ENCODE measurements at regions not wholly inside any gene's neighbourhood (a gene's known extent, or its start where the extent isn't known, plus 50 kb on each side); places are given as distances from the start of the nearest gene placed in this dataset.

DNA sequence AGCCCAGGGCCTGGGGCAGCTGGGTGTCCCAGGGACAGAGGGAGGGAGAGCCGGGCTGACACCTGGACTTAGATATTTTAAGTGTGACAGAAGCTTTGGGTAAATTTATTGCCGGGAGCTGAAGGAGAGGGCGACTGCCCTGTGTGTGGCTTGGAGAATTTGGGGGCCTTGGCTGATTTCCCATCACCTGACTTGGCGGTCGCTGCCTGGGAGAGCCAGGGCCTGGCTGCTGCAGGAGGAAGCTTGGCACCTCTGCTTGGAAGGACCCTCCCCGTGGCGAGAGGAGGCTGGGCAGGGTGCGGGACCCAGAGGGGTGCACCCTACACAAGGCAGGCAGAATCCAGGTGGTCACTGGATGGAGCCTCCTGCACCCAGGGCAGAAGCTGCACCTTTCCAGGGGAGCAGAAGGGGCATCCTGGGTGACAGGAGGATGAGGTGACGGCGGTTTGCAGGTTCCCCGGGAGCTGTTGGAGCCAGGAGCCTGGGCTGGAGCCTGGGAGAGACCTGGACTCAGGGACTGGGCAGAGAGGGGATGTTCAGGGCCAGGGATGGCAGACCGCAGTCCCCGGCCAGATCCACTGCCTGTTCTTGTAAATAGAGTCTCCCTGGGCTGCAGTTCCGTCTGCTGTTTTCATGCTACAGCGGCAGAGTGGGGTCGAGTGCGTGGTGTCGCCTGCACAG, 72.0 kb downstream of the RGS12 start:
- no peak for DNase-seq (ENCODE audit: low read depth)

DNA sequence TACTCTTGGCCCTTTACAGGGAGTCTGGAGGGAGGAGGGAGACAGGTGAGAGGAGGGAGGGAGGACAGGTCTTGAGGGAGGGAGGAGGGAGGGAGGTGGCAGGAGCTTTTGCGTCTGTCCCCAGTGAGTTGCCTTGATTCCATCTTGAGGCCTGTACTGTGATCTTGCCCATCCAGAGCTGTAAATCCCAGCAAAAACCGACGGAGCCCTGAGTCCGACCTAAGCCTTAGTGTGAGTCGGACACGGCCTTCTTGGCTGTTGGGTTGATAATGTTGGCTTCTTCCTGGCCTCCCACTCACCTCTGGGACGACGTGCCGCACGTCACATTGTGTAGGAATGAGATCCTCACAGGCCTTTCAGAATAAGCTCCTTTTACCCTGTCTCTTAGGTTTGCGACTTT, 72.5 kb downstream of the RGS12 start:
- no peak for DNase-seq (ENCODE audit: low read depth)

DNA sequence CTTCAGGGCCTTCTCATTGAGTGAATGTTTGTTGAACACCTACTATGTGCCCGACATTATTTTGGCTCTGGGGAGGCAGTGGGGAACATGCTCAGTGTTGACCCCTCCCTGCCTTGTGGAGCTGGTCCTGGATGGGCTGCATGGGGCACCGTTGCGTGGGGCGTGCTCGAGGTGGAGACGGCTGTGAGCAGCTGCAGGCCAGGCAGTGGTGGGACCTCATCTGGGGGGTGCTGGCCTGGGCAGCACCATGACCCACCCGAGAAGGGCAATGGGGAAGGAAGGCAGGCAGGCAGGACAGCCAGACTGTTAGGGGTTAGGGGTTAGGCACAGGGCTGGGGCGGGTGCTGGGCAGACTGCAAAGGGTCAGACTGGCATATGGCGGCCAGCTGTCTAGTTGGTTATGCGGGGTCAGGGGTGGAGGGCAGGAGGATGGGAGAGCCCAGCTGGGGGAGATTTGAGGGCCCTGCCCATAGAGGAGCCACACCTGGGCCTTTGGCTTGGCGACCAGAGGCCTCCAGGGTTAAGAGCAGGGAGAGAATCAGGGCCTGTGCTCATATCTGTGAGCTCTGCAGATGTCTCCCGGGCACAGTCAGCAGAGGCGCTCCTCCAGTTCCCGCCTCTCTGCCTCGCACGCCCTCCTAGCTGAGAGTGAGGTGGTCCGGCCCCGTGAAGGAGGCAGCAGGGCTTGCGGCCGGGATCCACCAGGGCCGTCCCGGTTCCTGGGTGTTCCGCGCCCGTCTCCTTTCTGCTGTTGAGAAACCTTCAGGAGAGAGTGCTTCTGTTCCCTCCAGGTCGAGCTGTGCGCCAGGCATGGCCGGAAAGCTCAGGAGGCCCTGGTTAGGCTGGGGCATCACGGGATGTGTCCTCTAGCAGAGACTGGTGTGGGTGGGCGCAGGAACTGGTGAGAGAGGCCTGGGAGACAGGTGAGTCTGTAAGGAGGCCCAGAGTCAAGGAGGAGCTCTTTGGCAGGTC, 73.3 kb downstream of the RGS12 start:
- DNase-seq (ENCODE audit: low read depth): no peak

DNA sequence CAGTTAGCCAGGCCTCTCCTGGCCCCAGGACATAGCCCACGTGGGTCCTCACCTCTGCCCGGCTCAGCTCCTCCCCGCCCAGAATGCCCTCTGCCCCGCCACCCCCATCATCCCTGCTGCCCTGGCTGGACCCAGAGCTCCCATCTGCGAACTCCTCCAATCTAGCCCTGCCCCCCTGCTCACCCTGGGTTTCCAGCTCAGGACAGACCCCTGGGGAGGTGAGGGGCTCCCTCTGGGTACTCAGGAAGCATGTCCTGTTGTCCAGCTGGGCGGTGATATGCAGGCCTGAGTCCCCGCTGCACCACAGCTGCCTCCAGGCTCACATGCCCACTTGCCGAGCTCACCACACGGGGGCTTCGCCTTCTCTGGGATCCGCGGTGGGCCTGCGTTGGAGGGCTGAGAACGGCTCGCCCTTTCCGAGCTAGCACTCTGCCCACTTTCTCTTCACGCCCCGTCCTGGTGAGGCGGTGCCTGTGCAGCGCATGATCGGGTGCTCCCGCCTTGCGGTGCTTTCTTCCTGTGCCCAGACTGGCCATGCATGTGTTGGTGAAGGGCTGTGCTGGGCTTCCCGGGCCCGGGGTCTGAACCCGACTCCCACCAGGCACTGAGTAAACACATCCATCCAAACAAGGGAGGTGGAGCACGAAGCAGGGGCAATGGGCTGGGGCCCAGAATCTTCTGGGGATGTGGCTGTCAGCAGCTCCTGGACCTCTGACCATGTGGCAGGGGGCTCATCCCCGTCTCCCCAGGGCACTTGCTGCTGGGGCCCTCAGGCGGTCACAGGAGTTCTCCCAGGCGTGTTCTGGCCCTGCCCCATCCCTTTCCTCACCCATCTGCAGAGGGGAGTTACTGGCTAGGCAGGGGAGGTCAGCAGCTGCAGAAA, 74.3 kb downstream of the RGS12 start:
- no peak for DNase-seq (ENCODE audit: low read depth)

DNA sequence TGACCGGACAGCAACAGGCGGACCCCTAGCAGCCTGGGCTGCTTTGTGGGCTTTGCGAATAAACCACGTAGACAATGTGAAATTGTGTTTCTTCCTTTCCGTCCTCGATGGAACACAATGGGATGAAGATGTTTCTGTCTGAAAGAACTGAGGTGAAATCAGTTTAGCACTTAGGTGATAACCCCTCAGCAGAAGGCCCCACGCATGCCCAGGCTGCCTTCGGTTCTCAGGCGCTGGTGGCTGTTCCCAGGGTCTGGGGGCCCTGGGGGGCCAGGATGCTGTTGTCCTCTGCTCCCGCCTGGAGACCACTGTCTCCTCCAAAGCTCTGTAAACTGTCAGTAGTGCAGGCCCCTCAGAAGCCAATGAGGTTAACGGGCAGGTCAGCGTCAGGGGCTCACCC, 73.9 kb upstream of the HGFAC start:
- no peak for DNase-seq (ENCODE audit: low read depth)

DNA sequence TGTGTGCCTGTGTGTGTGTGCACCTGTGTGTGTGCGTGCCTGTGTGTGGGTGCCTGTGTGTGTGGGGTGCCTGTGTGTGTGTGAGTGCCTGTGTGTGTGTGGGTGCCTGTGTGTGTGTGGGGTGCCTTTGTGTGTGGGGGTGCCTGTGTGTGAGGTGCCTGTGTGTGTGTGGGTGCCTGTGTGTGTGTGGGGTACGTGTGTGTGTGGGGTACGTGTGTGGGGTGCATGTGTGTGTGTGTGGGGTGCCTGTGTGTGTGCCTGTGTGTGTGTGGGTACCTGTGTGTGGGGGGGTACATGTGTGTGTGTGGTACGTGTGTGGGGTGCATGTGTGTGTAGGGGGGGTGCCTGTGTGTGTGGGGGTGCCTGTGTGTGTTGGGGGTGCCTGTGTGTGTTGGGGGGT, 73.4 kb upstream of the HGFAC start:
- DNase-seq (ENCODE audit: low read depth): no peak

DNA sequence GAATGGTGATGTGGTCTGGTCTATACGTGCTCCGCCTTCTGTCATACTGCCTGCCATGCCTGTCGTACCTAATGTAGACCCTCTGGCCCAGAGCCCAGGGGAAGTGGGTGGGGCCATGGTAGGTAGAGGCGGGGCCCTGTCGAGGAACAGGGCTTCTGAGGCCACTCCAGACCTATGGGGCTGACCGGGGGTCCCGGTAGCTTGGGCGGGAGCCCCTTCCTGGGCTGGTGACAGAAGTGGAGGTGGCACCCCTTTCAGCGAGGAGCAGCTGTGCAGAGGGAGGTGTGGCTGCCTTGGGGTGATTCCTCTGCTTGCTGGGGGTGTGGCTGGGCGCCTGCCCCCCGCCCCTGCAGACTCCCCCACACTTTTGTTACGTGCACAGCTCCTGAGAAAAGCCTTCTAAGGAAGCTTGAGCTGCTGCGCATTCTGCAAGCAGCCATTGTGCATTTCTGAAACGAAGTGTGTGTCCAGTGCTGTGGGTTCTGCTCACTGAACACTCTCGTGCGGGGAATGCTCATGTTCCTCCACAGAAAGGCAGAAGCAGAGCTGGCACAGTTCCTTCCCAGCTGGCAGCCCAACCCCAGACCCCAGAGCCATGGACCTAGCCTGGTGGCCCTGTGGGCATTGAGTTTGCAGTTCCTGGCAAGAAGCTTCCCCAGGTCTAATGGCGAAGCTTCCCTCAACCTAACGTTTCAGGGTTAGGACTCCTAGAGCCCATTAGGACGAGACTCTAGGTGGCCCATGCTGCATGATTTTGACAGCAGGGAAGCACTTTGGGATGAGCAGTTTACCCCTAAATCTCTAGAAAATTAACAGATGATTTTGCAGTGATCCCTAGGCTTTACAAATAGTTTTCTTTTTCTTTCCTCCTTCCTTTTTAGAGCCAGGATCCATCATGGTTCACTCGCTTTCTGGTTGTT, 72.7 kb upstream of the HGFAC start:
- DNase-seq (ENCODE audit: low read depth): no peak

DNA sequence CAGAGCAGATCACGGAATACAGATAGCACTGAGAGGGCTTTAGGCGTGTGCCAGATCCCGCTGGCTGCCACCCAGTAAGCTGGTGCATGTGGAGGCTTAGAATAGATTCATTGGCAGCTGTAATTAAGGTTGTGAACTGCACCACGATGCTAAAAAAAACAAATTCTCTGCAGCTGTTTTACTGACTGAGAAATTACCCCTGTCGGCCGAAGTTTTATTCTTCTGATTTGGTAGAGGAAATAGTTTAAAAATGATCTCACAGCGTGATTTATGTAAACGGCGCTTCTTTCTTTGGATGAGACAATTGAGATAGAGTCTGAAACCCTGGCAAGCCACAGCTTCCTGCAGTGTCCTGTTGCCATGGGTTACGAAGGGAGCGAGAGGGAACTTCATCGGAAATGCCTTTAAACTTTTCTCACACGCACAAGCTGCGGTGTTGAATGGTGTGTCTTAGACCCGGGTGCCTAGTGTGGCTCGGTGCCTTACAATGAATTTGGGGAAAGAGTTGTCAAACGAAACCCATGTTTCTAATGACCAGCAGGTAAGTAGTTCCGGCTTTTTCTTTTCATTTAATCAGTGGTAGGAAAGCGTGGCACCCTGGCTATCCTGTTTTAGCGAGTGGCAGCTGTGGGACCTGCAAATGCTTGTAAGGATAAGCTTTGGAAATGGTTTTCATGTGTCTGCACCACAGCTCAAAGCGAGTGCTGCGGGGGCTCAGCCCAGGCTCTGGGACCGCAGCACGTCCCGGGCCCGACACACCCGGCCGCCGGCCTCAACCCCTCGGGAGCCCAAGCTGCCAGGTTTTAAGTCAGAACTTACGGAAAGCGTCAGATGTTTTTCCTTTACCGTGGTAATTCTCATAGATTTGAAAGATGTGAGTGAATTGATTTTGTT, 71.7 kb upstream of the HGFAC start:
- DNase-seq (ENCODE audit: low read depth): peak; percentile 89

DNA sequence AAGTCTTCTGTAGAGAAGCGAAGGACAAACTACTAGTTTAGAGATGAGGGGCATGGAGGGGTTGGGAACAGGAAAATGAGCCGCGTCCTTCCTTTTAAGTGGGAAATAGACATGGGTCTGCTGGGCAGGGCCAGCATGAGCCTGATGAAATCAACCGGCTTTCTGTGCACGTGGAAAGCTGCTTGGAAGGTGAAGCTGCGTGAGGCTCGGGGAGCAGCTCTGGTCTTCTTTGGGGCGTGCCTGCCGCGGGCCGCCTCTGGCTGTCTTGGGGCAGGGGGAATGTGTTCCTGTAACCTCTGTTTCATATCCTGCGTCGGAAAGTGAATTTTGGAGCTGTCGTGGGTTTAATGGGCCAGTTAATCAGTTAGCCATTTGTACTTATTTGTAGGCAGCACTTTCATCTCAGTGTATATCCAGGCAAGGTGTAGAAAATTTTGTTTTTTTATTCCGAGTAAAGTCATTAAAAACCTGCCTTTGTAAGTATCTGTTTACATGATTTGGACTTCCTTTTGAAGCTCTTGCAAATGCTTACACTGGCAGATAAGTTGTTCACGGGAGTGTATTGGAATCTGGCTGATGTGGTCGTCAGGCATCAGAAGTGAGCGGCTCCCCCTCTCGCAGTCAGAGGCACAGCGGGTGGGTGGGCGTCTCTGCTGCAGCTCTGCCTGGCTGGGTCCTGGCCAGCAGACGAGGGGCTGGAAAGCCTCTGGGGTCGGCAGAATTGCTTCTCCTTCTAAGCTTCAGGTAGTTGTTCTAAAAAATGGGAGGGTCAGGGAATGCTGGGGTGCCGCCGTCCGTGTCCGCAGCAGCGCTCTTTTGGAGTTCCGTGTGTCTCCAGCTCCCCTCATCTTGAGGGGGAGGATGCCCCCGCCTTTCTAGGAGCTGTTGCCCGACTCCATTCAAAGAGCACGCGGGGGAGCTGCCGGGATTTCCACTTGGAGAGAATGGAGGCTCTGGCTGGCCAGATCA, 70.5 kb upstream of the HGFAC start:
- no peak for DNase-seq (ENCODE audit: low read depth)

DNA sequence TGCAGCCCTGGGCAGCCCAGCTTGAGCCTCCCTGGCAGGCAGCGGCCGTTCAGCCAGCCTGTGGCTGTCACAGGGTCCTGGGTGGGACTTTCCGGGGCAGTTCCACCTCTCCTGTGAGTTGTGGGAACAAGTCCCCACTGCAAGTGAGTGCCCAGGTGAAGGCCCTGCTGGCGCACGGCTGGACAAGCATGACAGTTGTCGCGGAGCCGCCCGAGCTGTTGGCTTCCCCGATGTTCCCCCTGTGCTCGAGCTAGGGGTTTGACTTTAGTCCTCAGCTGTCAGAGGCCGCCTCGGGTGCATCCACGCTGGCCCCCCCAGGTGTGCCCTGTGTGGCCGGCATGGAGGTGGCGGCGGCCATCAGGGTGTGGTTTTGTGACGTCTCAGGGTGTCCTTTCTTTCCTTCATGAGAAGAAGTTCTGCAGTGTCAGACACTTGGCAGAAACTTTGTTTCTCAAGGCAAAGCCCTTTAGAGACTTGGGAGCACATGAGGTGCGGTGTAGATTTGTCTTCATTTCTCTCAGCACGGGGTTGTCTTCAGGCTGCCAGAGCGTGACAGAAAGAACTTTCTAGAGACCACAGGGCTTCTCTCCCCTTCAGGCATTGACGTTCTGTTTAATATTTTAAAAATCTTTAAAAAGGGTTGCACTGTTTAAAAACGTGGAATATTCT, 69.4 kb upstream of the HGFAC start:
- no peak for DNase-seq (ENCODE audit: low read depth)

DNA sequence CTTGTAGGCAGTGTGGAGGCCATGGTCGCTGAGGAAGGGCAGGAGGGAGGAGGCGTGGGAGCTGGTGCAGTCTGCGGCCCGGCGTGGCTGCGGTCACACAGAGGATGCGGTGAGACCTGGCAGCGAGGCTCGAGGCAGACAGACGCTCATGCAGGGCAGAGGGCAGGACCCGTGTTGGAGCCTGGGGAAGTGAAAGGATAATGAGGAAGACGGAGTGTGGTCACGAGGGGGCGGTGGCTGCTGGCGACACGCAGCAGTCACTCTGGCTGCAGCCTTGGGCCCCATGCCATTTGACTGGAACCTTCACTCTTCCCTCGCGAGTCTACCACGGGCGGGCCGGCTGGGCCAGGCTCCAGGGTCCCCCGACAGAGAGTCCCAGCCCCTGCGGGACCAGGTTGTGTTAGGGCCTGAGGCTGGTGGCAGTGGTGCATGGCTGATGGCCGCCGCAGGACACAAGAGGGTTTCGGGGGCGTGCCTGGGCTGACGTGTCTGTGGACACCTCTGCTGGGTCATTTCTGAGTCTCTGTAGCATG, 68.8 kb upstream of the HGFAC start:
- no peak for DNase-seq (ENCODE audit: low read depth)

DNA sequence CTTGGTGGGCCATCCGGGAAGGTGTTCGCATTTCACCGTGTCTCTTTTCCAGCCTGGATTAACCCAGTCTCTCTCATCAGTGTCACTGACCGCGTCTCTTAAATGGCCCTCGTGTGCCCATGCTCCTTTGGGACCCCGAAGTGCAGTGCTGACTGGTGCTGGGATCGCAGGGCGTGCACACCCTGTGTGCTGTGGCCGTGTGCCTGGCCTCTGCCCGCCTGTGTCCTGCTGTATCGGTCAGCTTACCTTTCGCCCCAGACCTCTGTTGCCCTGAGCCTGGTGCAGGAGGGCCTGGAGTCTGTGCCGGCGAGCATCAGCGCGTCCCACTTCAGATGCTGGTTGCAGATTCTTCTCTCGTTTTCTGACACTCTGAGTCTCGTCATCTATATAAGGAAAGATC, 68.3 kb upstream of the HGFAC start:
- no peak for DNase-seq (ENCODE audit: low read depth)

DNA sequence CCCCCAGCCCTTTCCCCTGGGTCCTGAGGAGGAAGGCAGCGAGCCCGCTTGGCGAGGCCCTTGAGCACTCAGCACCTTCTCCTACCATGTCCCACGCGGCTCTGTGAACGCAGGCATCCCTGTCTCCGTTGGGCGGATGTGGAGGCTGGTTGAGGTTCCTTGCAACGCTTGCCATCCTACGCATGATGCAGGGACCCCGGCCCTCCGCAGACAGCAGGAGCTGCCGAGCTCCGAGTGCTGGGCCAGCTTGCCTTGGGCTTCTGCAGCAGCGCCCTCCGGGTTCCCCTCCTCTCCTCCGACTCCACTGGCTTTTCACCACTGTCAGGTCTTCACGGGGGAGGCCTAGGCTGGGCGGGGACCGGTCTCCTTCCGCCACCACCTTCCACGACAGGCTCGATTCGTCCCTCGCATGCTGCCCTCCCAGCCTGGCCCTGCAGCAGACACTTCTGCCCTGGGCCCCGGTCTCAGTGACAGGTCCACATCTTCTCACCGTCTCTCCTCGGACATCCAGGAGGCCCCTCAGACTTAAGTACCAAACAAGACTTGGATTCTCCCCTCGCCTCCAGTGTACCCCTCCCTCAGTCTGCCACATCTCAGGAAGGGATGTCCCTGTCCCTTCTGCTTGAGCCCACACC, 67.6 kb upstream of the HGFAC start:
- no peak for DNase-seq (ENCODE audit: low read depth)

DNA sequence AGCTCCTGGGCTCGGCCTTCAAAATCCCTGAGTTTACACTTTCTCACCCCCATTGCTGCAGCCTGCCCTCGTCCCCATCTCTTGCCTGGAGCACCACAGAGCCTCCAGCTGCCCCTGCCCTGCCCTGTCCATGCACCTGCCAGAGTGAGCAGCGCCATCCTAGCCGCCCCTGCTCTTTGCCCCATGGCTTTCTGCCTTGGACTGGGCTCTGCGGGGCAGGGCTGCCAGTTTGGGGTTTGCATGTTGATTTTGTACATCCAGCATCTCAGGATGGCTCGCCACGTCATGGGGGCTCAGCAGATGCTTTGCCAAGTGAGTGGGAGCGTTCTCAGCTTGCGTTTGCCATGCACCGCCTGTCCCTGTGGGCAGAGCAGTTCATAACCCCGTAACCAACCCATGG, 67.1 kb upstream of the HGFAC start:
- DNase-seq (ENCODE audit: low read depth): no peak

DNA sequence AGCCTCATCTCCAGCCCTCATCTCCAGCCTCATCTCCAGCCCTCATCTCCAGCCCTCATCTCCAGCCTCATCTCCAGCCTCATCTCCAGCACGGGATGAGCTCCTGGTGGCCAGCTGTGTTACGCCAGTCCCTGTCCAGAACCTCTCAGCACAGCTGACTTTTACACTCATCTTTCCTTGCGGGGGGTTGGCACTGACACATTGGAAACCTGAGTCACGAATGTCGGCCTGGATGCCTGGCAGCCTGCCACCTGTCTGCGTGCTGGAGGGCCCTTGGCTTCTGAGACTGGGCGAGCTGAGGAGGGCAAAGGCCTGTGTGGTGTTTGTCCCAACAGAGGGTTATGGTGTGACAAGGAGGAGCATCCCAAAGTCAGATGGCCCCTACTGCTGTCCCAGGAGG, 66.1 kb upstream of the HGFAC start:
- peak; percentile 88 for DNase-seq (ENCODE audit: low read depth)

DNA sequence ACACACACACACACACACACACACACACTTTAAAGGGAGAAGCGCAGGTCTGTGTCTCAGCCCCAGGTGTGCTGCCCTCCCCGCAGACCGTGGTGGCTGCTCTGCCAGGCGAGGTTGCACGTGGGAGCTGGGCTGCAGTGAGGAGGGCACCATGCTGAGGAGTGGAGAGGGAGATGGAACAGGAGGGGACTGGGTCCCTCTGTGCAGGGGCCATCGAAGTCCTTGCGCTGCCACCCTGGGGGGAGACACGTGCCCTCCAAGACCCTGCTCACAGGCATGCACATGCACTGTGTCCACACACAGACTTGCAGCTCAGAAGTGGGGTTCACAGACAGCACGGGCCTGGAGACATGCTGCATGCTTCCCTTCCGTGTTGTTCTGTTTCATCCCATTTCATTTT, 65.5 kb upstream of the HGFAC start:
- no peak for DNase-seq (ENCODE audit: low read depth)

DNA sequence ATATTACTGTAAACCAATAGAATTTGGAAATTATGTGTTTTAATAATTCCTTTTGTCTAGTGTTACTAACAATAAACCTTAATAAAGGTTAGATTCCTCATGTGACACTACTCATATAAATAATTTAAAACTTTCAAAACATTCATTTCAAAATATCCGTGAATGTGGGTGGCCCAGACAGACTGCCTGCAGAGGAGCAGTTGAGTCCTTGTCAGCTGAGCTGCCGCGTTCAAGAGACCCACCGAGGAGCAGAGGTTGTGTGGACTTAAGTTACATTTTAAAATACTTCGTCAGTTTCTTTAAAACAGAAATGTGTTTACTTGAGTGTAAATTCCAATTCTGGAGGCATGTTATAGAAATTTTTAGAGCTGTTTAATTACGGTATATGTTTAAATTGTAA, 64.2 kb upstream of the HGFAC start:
- no peak for DNase-seq (ENCODE audit: low read depth)

All from HT1080 (cell line).